Ectodermal cell (in vitro differentiated cells): ENCODE measurements at regions not wholly inside any gene's neighbourhood (a gene's known extent, or its start where the extent isn't known, plus 50 kb on each side); places are given as distances from the start of the nearest gene placed in this dataset.

Experiments
- H3K27ac ChIP-seq: 2 replicates; pipeline ENCODE4 v1.7.0; 2013; ENCODE audit warnings: mild to moderate bottlenecking, low read depth, low read length; ENCODE audit not compliant: insufficient read depth, poor library complexity, severe bottlenecking
- H3K27me3 ChIP-seq: 2 replicates; pipeline ENCODE4 v1.7.0; 2013; ENCODE audit warnings: mild to moderate bottlenecking, low read length; ENCODE audit not compliant: insufficient read depth, control insufficient read depth, poor library complexity, severe bottlenecking
- H3K36me3 ChIP-seq: one replicate; pipeline ENCODE4 v1.7.0; 2013; ENCODE audit warnings: low read length; ENCODE audit not compliant: control insufficient read depth, insufficient read depth
- H3K4me1 ChIP-seq: one replicate; pipeline ENCODE4 v1.7.0; 2013; ENCODE audit warnings: low read length; ENCODE audit not compliant: control insufficient read depth, insufficient read depth
- H3K4me3 ChIP-seq: 2 replicates; pipeline ENCODE4 v1.7.0; 2013; ENCODE audit warnings: low read depth, low read length, control low read depth; ENCODE audit not compliant: insufficient read depth
- H3K9me3 ChIP-seq: 2 replicates; pipeline ENCODE4 v1.7.0; 2013; ENCODE audit warnings: mild to moderate bottlenecking, low read length, moderate library complexity; ENCODE audit not compliant: control insufficient read depth
- WGBS, 2 experiments: methylation state at CpG; one replicate each; pipeline ENCODE4 v1.1.7; 2013; ENCODE audit warnings: missing lambda C conversion rate in 2 of 2; 5-methylcytosine and 5-hydroxymethylcytosine counted together

- H3K9me3 ChIP-seq: no peaks in the 10 kb centered on the region
- WGBS, 2 experiments: 100% methylated on average over 1 of the region's 3 CpGs
- H3K36me3 ChIP-seq: no peaks in the 10 kb centered on the region
- H3K4me3 ChIP-seq: no peak overlapping the region
- no peaks in the 10 kb centered on the region for H3K27me3 ChIP-seq
- H3K4me1 ChIP-seq: no peaks in the 10 kb centered on the region
- no peak overlapping the region for H3K27ac ChIP-seq
Observed at GRCh38 chr4:19823781-19824180, 427.9 kb upstream of the SLIT2 start.

- Histone ChIP-seq H3K27ac (no peak overlapping the region), H3K27me3 (no peaks in the 10 kb centered on the region), H3K4me1 (no peaks in the 10 kb centered on the region), H3K9me3 (no peaks in the 10 kb centered on the region), H3K4me3 (no peak overlapping the region), H3K36me3 (no peaks in the 10 kb centered on the region)
- no CpG with 5 or more reads among the region's 1 CpG for WGBS, 2 experiments
Observed at GRCh38 chr4:19819737-19820136, 432.0 kb upstream of the SLIT2 start.

- 84 to 90% methylated on average over 1 of the region's 1 CpG for WGBS, 2 experiments
Observed at GRCh38 chr4:19809989-19810388, 441.7 kb upstream of the SLIT2 start.

GRCh38 chr4:19807505-19807904, 444.2 kb upstream of the SLIT2 start:
- Histone ChIP-seq H3K9me3 (no peaks in the 10 kb centered on the region), H3K36me3 (no peaks in the 10 kb centered on the region), H3K4me3 (no peak overlapping the region), H3K27ac (no peak overlapping the region), H3K27me3 (no peaks in the 10 kb centered on the region), H3K4me1 (no peaks in the 10 kb centered on the region)
- 80 to 93% methylated on average over 2 of the region's 2 CpGs for WGBS, 2 experiments

More at GRCh38 chr4:19809989-19810388, 441.7 kb upstream of the SLIT2 start:
- Histone ChIP-seq H3K27me3 (no peaks in the 10 kb centered on the region), H3K9me3 (no peaks in the 10 kb centered on the region), H3K27ac (no peak overlapping the region), H3K4me1 (no peaks in the 10 kb centered on the region), H3K36me3 (no peaks in the 10 kb centered on the region), H3K4me3 (no peak overlapping the region)

GRCh38 chr4:19806865-19807264, 444.8 kb upstream of the SLIT2 start:
- Histone ChIP-seq H3K36me3 (no peaks in the 10 kb centered on the region), H3K4me1 (no peaks in the 10 kb centered on the region), H3K27me3 (no peaks in the 10 kb centered on the region), H3K9me3 (no peaks in the 10 kb centered on the region), H3K27ac (no peak overlapping the region), H3K4me3 (no peak overlapping the region)
- 91 to 100% methylated on average over 1 of the region's 1 CpG for WGBS, 2 experiments

- Histone ChIP-seq H3K27ac (no peak overlapping the region), H3K4me1 (no peaks in the 10 kb centered on the region), H3K27me3 (no peaks in the 10 kb centered on the region), H3K4me3 (no peak overlapping the region), H3K36me3 (no peaks in the 10 kb centered on the region), H3K9me3 (no peaks in the 10 kb centered on the region)
- WGBS, 2 experiments: 83 to 85% methylated on average over 2 of the region's 2 CpGs
Observed at GRCh38 chr4:19803406-19803805, 448.3 kb upstream of the SLIT2 start.

GRCh38 chr4:19793831-19794230, 457.9 kb upstream of the SLIT2 start:
- no peak overlapping the region for H3K27ac ChIP-seq
- H3K36me3 ChIP-seq: no peaks in the 10 kb centered on the region
- H3K27me3 ChIP-seq: no peaks in the 10 kb centered on the region
- no peak overlapping the region for H3K4me3 ChIP-seq
- no peaks in the 10 kb centered on the region for H3K9me3 ChIP-seq
- H3K4me1 ChIP-seq: no peaks in the 10 kb centered on the region

- no peak overlapping the region for H3K27ac ChIP-seq
- no peak overlapping the region for H3K4me3 ChIP-seq
- H3K36me3 ChIP-seq: no peaks in the 10 kb centered on the region
- H3K4me1 ChIP-seq: no peaks in the 10 kb centered on the region
- no peaks in the 10 kb centered on the region for H3K27me3 ChIP-seq
- WGBS, 2 experiments: 83 to 91% methylated on average over 4 to 5 of the region's 5 CpGs
- no peaks in the 10 kb centered on the region for H3K9me3 ChIP-seq
Observed at GRCh38 chr4:19791422-19792123, 460.1 kb upstream of the SLIT2 start.

GRCh38 chr4:19786616-19787015, 465.1 kb upstream of the SLIT2 start:
- Histone ChIP-seq H3K27ac (no peak overlapping the region), H3K27me3 (no peaks in the 10 kb centered on the region), H3K4me1 (no peaks in the 10 kb centered on the region), H3K4me3 (no peak overlapping the region), H3K9me3 (no peaks in the 10 kb centered on the region), H3K36me3 (no peaks in the 10 kb centered on the region)
- WGBS, 2 experiments: no CpG with 5 or more reads among the region's 1 CpG

GRCh38 chr4:19783667-19784223, 468.0 kb upstream of the SLIT2 start:
- Histone ChIP-seq H3K27ac (no peak overlapping the region), H3K4me3 (no peak overlapping the region), H3K9me3 (no peaks in the 10 kb centered on the region), H3K27me3 (no peaks in the 10 kb centered on the region), H3K36me3 (no peaks in the 10 kb centered on the region), H3K4me1 (no peaks in the 10 kb centered on the region)
- WGBS, 2 experiments: 88 to 96% methylated on average over 4 of the region's 4 CpGs
